ENCODE measurements at regions not wholly inside any gene's neighbourhood (a gene's known extent, or its start where the extent isn't known, plus 50 kb on each side); places are given as distances from the start of the nearest gene placed in this dataset.

DNA sequence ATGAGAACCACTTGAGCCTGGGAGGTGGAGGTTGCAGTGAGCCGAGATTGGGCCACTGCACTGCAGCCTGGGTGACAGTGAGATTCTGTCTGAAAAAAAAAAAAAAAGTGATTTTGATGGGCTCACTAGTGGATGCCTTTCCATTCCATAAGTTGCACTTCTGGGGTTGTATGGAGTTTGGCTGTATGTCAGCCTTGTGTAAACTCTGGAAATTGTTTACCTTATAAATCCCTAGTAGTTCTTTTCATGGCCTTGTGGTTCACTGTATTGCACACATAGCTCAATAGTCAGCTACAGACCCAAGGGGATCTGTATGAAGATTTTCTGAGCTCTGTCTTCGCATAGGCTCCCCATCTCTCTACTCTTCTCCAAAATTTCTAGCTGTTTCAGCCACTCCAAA, 131.9 kb downstream of the SOX11 start:
- H3K36me3 Mint-ChIP-seq (ENCODE audit: insufficient read depth in 1 of 3, low read depth in 3 of 3) = peaks cover 0 to 25% (median 10%) of the 10 kb centered on the region in 3 experiments; a peak in 6 of 7 replicates
- Histone ChIP-seq H3K4me2 (ENCODE audit: insufficient read depth, insufficient read length, low read length) (no peak overlapping the region), H3K4ac (ENCODE audit: low read depth, low read length) (no peak overlapping the region), H3K4me1 (ENCODE audit: insufficient read depth, low read length) (no peaks in the 10 kb centered on the region), H3K27me3 (ENCODE audit: insufficient read depth, low read length) (no peaks in the 10 kb centered on the region), H3K27ac (ENCODE audit: insufficient read length, low read depth, low read length) (no peak overlapping the region), H2BK20ac (ENCODE audit: low read depth, low read length, poor library complexity, severe bottlenecking) (no peak overlapping the region), H3K56ac (ENCODE audit: insufficient read length, low read depth, low read length) (no peak overlapping the region), H3T11ph (ENCODE audit: low read length) (no peak overlapping the region), H2AFZ (ENCODE audit: low read length) (no peak overlapping the region), H4K8ac (replicated peaks; ENCODE audit: insufficient read length, low read depth, low read length) (no peak overlapping the region), H4K91ac (ENCODE audit: insufficient read length, low read depth, low read length) (no peak overlapping the region), H2BK12ac (ENCODE audit: insufficient read length, low read depth, low read length) (no peak overlapping the region), H2AK5ac (ENCODE audit: insufficient read length, low read length) (no peak overlapping the region), H2BK15ac (ENCODE audit: low read depth, low read length) (no peak overlapping the region), H3K14ac (ENCODE audit: insufficient read depth, low read length) (no peak overlapping the region), H2BK120ac (ENCODE audit: low read depth, low read length, poor library complexity, severe bottlenecking) (no peak overlapping the region), H3K9ac (ENCODE audit: extremely low read depth, insufficient read length, low read length) (no peak overlapping the region), H4K5ac (ENCODE audit: insufficient read length, low read depth, low read length) (no peak overlapping the region), H4K20me1 (ENCODE audit: control insufficient read depth, insufficient read depth, insufficient read length) (no peaks in the 10 kb centered on the region), H3K9me3 (ENCODE audit: control insufficient read depth, low read depth, low read length) (peaks cover 8% of the 10 kb centered on the region), H3K18ac (ENCODE audit: insufficient read length, low read depth, low read length) (no peak overlapping the region), H3K23me2 (ENCODE audit: insufficient read length, low read depth, low read length, poor library complexity, severe bottlenecking) (no peaks in the 10 kb centered on the region), H3K23ac (ENCODE audit: insufficient read length, low read depth, low read length) (no peak overlapping the region), H3K79me2 (ENCODE audit: insufficient read depth, low read length) (no peaks in the 10 kb centered on the region), H3K79me1 (ENCODE audit: insufficient read depth, low read depth, low read length, poor library complexity, severe bottlenecking) (no peaks in the 10 kb centered on the region), H2BK5ac (ENCODE audit: insufficient read length, low read length) (no peak overlapping the region)
- H3K9me3 Mint-ChIP-seq = peaks cover 21 to 23% of the 10 kb centered on the region in 2 experiments
- peaks cover 6 to 8% of the 10 kb centered on the region in 2 experiments for H3K4me1 Mint-ChIP-seq
- H3K27ac Mint-ChIP-seq = no peak overlapping the region
- TF ChIP-seq, protein P1, sequence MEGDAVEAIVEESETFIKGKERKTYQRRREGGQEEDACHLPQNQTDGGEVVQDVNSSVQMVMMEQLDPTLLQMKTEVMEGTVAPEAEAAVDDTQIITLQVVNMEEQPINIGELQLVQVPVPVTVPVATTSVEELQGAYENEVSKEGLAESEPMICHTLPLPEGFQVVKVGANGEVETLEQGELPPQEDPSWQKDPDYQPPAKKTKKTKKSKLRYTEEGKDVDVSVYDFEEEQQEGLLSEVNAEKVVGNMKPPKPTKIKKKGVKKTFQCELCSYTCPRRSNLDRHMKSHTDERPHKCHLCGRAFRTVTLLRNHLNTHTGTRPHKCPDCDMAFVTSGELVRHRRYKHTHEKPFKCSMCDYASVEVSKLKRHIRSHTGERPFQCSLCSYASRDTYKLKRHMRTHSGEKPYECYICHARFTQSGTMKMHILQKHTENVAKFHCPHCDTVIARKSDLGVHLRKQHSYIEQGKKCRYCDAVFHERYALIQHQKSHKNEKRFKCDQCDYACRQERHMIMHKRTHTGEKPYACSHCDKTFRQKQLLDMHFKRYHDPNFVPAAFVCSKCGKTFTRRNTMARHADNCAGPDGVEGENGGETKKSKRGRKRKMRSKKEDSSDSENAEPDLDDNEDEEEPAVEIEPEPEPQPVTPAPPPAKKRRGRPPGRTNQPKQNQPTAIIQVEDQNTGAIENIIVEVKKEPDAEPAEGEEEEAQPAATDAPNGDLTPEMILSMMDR (conservative IDR thresholded peaks at IDR 0.05) = no peak
- no peak for DNase-seq
- WGBS (ENCODE audit: extremely low coverage, insufficient read length, low lambda C conversion rate) = no CpG with 5 or more reads among the region's 2 CpGs
- no peaks in the 10 kb centered on the region for H3K27me3 Mint-ChIP-seq (ENCODE audit: low read depth)
- H3K4me3 Mint-ChIP-seq = no peak overlapping the region

Measured in H9 (cell line).